GM12892 (cell line): ENCODE measurements at regions not wholly inside any gene's neighbourhood (a gene's known extent, or its start where the extent isn't known, plus 50 kb on each side); places are given as distances from the start of the nearest gene placed in this dataset.

Experiments
- DNase-seq: peaks from one replicate; pipeline ENCODE4 v3.0.0; 2011; ENCODE audit not compliant: insufficient read length
- FAIRE-seq: peaks from 2 replicates; lab custom pipeline; 2011; peaks lifted over from hg19 to GRCh38; lab: Jason Lieb, UNC
- POLR2A ChIP-seq: IDR thresholded peaks from 2 replicates; pipeline ENCODE4 v1.6.1; 2011; ENCODE audit warnings: low read depth, low read length, control low read depth
- POLR2AphosphoS5 ChIP-seq: IDR thresholded peaks from 2 replicates; pipeline ENCODE4 v1.6.1; 2011; ENCODE audit warnings: low read depth, low read length, control low read depth
- TAF1 ChIP-seq: IDR thresholded peaks from 2 replicates; pipeline ENCODE4 v1.6.1; 2011; ENCODE audit warnings: low read depth, mild to moderate bottlenecking, control low read depth, low read length, borderline replicate concordance

GRCh38 chr12:127628645-127629044, 638.3 kb upstream of the TMEM132C start:
- FAIRE-seq (no peak), DNase-seq (no peak)
- TF ChIP-seq TAF1 (no peak), POLR2A (no peak), POLR2AphosphoS5 (no peak)

GRCh38 chr12:127629066-127629820, 637.7 kb upstream of the TMEM132C start:
- FAIRE-seq (no peak), DNase-seq (no peak)
- TF ChIP-seq TAF1 (no peak), POLR2AphosphoS5 (no peak), POLR2A (no peak)

GRCh38 chr12:127632461-127632860, 634.5 kb upstream of the TMEM132C start:
- FAIRE-seq, result no peak
- no peak for DNase-seq
- TF ChIP-seq POLR2AphosphoS5 (no peak), TAF1 (no peak), POLR2A (no peak)

GRCh38 chr12:127635838-127636237, 631.1 kb upstream of the TMEM132C start:
- FAIRE-seq (no peak), DNase-seq (no peak)
- TF ChIP-seq TAF1 (no peak), POLR2A (no peak)

- DNase-seq (no peak), FAIRE-seq (no peak)
- TF ChIP-seq TAF1 (no peak), POLR2AphosphoS5 (no peak), POLR2A (no peak)
Observed at GRCh38 chr12:127636882-127637281, 630.1 kb upstream of the TMEM132C start.

- DNase-seq, result no peak
- TF ChIP-seq POLR2A (no peak), TAF1 (no peak), POLR2AphosphoS5 (no peak)
- FAIRE-seq, result no peak
Observed at GRCh38 chr12:127640181-127640886, 626.6 kb upstream of the TMEM132C start.

GRCh38 chr12:127642208-127642607, 624.8 kb upstream of the TMEM132C start:
- FAIRE-seq (no peak), DNase-seq (no peak)
- TF ChIP-seq POLR2A (no peak), POLR2AphosphoS5 (no peak), TAF1 (no peak)

GRCh38 chr12:127648321-127648720, 618.6 kb upstream of the TMEM132C start:
- FAIRE-seq (no peak), DNase-seq (no peak)
- TF ChIP-seq POLR2A, result no peak
- no peak for TF ChIP-seq TAF1

- no peak for TF ChIP-seq POLR2AphosphoS5
- no peak for TF ChIP-seq POLR2A
- TF ChIP-seq TAF1, result no peak
- DNase-seq (no peak), FAIRE-seq (no peak)
Observed at GRCh38 chr12:127649961-127650360, 617.0 kb upstream of the TMEM132C start.

- DNase-seq (no peak), FAIRE-seq (no peak)
Observed at GRCh38 chr12:127650626-127651025, 616.3 kb upstream of the TMEM132C start.

GRCh38 chr12:127652281-127652680, 614.7 kb upstream of the TMEM132C start:
- DNase-seq (no peak), FAIRE-seq (no peak)
- TF ChIP-seq TAF1, result no peak
- no peak for TF ChIP-seq POLR2A
- no peak for TF ChIP-seq POLR2AphosphoS5

More at GRCh38 chr12:127650626-127651025, 616.3 kb upstream of the TMEM132C start:
- TF ChIP-seq TAF1 (no peak), POLR2AphosphoS5 (no peak), POLR2A (no peak)

- FAIRE-seq (no peak), DNase-seq (no peak)
- no peak for TF ChIP-seq TAF1
- TF ChIP-seq POLR2A, result no peak
- no peak for TF ChIP-seq POLR2AphosphoS5
Observed at GRCh38 chr12:127654383-127654985, 612.5 kb upstream of the TMEM132C start.
